Ovary (tissue), 7 donors: ENCODE measurements at regions not wholly inside any gene's neighbourhood (a gene's known extent, or its start where the extent isn't known, plus 50 kb on each side); places are given as distances from the start of the nearest gene placed in this dataset.

Experiments used
- DNase-seq, 5 donors: peaks; one replicate each; pipeline ENCODE4 v3.0.0-alpha.2; 2019 to 2020
- H3K27ac ChIP-seq, 2 donors: fragments of 200-600 bp; one replicate each; pipeline versions ENCODE4 v1.5.1 to v1.8.0; 2019 to 2022
- H3K27me3 ChIP-seq: fragments of 200-600 bp; one replicate; pipeline ENCODE4 v1.8.0; 2022
- H3K36me3 ChIP-seq: fragments of 200-600 bp; sonication (generic); one replicate; pipeline ENCODE4 v1.5.1; 2019
- H3K4me1 ChIP-seq: one replicate; pipeline ENCODE4 v1.8.1; 2013; ENCODE audit warnings: mild to moderate bottlenecking, moderate library complexity; ENCODE audit not compliant: insufficient read depth
- H3K4me3 ChIP-seq: fragments of 200-600 bp; sonication (generic); one replicate; pipeline ENCODE4 v1.5.1; 2017
- H3K9me3 ChIP-seq, 2 donors: fragments of 200-600 bp in 1 of 2; sonication (generic) in 1 of 2; one replicate each; pipeline versions ENCODE4 v1.5.1 to v1.8.1; 2013 to 2019; ENCODE audit warnings: mild to moderate bottlenecking in 1 of 2, moderate library complexity in 1 of 2
- CTCF ChIP-seq, 3 donors: fragments of 450-650 bp in 2 of 3; fragments of 200-600 bp in 1 of 3; IDR thresholded peaks; one replicate each; pipeline versions ENCODE4 v1.5.1 to v1.8.0; 2016 to 2022; ENCODE audit warnings: antibody characterized with exemption in 3 of 3, mild to moderate bottlenecking in 1 of 3
- EP300 ChIP-seq: sonication (generic); formaldehyde crosslinking; IDR thresholded peaks from one replicate; pipeline ENCODE4 v1.6.1; 2017; ENCODE audit warnings: antibody characterized with exemption
- POLR2A ChIP-seq: fragments of 450-650 bp; IDR thresholded peaks from one replicate; pipeline ENCODE4 v1.6.1; 2017; ENCODE audit warnings: antibody characterized with exemption, mild to moderate bottlenecking, moderate library complexity
- WGBS, 3 donors: extraction: QIAGEN DNeasy Blood & Tissue Kit in 1 of 3; methylation state at CpG; one replicate each; pipeline versions ENCODE4 v1.1.5 to v1.1.7; 2013 to 2017; 5-methylcytosine and 5-hydroxymethylcytosine counted together
- intact Hi-C, 4 donors: fragments of 100-400 bp; cut with DNase I; formaldehyde crosslinking; loops; one replicate each; pipeline versions ENCODE4 v1.11.0 to v1.15.1; 2022 to 2023
- donor health status: DM: no; HTN: no; CAD: no; lungs with moderate emphysema.
- donor health status: DM: no; HTN: no; CAD: no.
- donor health status: Bipolar disorder and iron deficiency.
- donor health status: DM: no; HTN: no; CAD: no.
- donor health status: DM: yes; HTN: yes; CAD: no.

GRCh38 chr11:119874660-119875238 lies 145.7 kb upstream of the NECTIN1 start:
- H3K27me3 ChIP-seq: no peaks in the 10 kb centered on the region
- no peaks in the 10 kb centered on the region for H3K36me3 ChIP-seq
- H3K4me1 ChIP-seq: no peaks in the 10 kb centered on the region
- intact Hi-C loops: no loop called here
- no peaks in the 10 kb centered on the region for H3K9me3 ChIP-seq
- H3K4me3 ChIP-seq: no peak overlapping the region
- DNase-seq: no peak
- TF ChIP-seq EP300 (no peak), POLR2A (no peak), CTCF (IDR thresholded peaks at IDR 0.05) (no peak)
- H3K27ac ChIP-seq: no peak overlapping the region
- WGBS, 3 donors: 51 to 71% (median 56%) methylated on average over 14 to 15 of the region's 15 CpGs

GRCh38 chr11:119873761-119874421 lies 144.9 kb upstream of the NECTIN1 start:
- TF ChIP-seq EP300: no peak
- TF ChIP-seq CTCF (IDR thresholded peaks at IDR 0.05): no peak
- no peak for TF ChIP-seq POLR2A
- Histone ChIP-seq H3K27me3 (no peaks in the 10 kb centered on the region), H3K36me3 (no peaks in the 10 kb centered on the region), H3K9me3 (no peaks in the 10 kb centered on the region), H3K4me3 (no peak overlapping the region), H3K4me1 (no peaks in the 10 kb centered on the region), H3K27ac (no peak overlapping the region)
- WGBS, 3 donors: 80 to 86% (median 83%) methylated on average over 17 of the region's 17 CpGs
- intact Hi-C loops: no loop called here
- no peak for DNase-seq

- Histone ChIP-seq H3K27ac (no peak overlapping the region), H3K9me3 (no peaks in the 10 kb centered on the region), H3K36me3 (no peaks in the 10 kb centered on the region), H3K4me3 (no peak overlapping the region), H3K27me3 (no peaks in the 10 kb centered on the region), H3K4me1 (no peaks in the 10 kb centered on the region)
- TF ChIP-seq CTCF (IDR thresholded peaks at IDR 0.05) (no peak), EP300 (no peak), POLR2A (no peak)
- 60 to 71% (median 64%) methylated on average over 11 of the region's 11 CpGs for WGBS, 3 donors
- intact Hi-C loops: no loop called here
- no peak for DNase-seq
These were observed 143.8 kb upstream of the NECTIN1 start for GRCh38 chr11:119872611-119873310.

- TF ChIP-seq EP300 (no peak), CTCF (IDR thresholded peaks at IDR 0.05) (no peak), POLR2A (no peak)
- Histone ChIP-seq H3K27ac (no peak overlapping the region), H3K4me3 (no peak overlapping the region), H3K36me3 (no peaks in the 10 kb centered on the region), H3K4me1 (no peaks in the 10 kb centered on the region), H3K9me3 (no peaks in the 10 kb centered on the region), H3K27me3 (no peaks in the 10 kb centered on the region)
- 77 to 92% (median 84%) methylated on average over 2 of the region's 2 CpGs for WGBS, 3 donors
- intact Hi-C loops: no loop called here
- DNase-seq: no peak
These were observed 136.7 kb upstream of the NECTIN1 start for GRCh38 chr11:119865661-119866156.
